ENCODE measurements at regions not wholly inside any gene's neighbourhood (a gene's known extent, or its start where the extent isn't known, plus 50 kb on each side); places are given as distances from the start of the nearest gene placed in this dataset.

DNA sequence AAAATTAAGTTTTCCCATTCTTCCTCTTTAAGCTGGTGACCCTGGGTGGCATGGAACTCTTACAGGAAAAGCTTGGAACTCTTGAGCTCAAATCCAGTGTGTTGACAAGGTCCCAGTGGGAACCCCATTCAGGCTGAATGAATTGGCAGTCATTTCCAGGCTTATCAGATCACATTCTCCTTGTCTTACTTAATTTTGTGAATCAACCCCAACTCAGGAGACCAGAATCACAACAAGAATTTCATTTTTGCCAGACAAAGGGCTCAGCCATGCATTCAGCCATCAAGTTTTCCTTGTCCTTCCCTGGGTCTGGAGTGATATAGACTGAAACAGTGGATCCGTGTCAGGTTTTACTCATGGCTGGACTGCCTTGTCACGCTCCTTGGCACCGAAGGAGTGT, 92.1 kb upstream of the EEF1E1 start:
- Histone ChIP-seq H3K79me2 (ENCODE audit: low read depth) (no peaks in the 10 kb centered on the region), H3K27ac (peak overlapping the region; percentile 42), H3K9ac (no peak overlapping the region), H3K27me3 (no peaks in the 10 kb centered on the region), H3K4me1 (peaks cover 31% of the 10 kb centered on the region), H2AFZ (replicated peaks) (peak overlapping the region; percentile 10), H3F3A (ENCODE audit: low read depth) (peaks cover 15% of the 10 kb centered on the region), H4K20me1 (ENCODE audit: low read depth) (no peaks in the 10 kb centered on the region), H3K36me3 (no peaks in the 10 kb centered on the region), H3K4me3 (no peak overlapping the region), H3K4me2 (peak overlapping the region; percentile 23), H3K9me3 (ENCODE audit: low read depth) (no peaks in the 10 kb centered on the region)
- TF ChIP-seq EZH2 (IDR thresholded peaks at IDR 0.05) (no peak), EZH2phosphoT487 (IDR thresholded peaks at IDR 0.05) (no peak)
- TF ChIP-seq, protein P1, sequence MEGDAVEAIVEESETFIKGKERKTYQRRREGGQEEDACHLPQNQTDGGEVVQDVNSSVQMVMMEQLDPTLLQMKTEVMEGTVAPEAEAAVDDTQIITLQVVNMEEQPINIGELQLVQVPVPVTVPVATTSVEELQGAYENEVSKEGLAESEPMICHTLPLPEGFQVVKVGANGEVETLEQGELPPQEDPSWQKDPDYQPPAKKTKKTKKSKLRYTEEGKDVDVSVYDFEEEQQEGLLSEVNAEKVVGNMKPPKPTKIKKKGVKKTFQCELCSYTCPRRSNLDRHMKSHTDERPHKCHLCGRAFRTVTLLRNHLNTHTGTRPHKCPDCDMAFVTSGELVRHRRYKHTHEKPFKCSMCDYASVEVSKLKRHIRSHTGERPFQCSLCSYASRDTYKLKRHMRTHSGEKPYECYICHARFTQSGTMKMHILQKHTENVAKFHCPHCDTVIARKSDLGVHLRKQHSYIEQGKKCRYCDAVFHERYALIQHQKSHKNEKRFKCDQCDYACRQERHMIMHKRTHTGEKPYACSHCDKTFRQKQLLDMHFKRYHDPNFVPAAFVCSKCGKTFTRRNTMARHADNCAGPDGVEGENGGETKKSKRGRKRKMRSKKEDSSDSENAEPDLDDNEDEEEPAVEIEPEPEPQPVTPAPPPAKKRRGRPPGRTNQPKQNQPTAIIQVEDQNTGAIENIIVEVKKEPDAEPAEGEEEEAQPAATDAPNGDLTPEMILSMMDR (IDR thresholded peaks at IDR 0.05): no peak
- peak overlapping the region; percentile 95 for H3K27ac Mint-ChIP-seq
- DNase-seq (ENCODE audit: low spot score): peak; percentile 27
- H3K9me3 Mint-ChIP-seq: peaks cover 3% of the 10 kb centered on the region
- H3K4me1 Mint-ChIP-seq: peaks cover 36% of the 10 kb centered on the region
- no peak overlapping the region for H3K4me3 Mint-ChIP-seq
- no peaks in the 10 kb centered on the region for H3K27me3 Mint-ChIP-seq (ENCODE audit: insufficient read depth, low read depth)
- no peaks in the 10 kb centered on the region for H3K36me3 Mint-ChIP-seq

DNA sequence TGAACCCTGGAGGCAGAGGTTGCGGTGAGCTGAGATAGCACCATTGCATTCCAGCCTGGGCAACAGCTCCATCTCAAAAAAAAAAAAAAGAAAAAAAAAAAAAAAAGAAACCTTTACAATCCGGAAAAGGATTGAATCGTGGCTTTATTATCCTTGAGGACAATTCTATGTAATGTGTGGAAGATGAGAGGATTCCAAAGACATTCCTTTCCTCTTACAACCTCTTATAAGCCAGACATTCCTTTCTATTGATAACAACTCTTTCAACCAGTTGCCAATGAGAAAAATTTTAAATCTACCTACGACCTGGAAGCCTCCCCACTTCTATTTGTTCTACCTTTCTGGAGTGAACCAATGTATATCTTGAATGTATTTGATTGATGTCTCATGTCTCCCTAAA, 91.2 kb upstream of the EEF1E1 start:
- Mint-ChIP-seq H3K9me3 (peaks cover 3% of the 10 kb centered on the region), H3K27me3 (ENCODE audit: insufficient read depth, low read depth) (no peaks in the 10 kb centered on the region), H3K4me1 (peaks cover 36% of the 10 kb centered on the region), H3K36me3 (no peaks in the 10 kb centered on the region), H3K27ac (no peak overlapping the region), H3K4me3 (no peak overlapping the region)
- Histone ChIP-seq H4K20me1 (ENCODE audit: low read depth) (no peaks in the 10 kb centered on the region), H3K4me1 (peaks cover 36% of the 10 kb centered on the region), H3K9ac (no peak overlapping the region), H3K36me3 (no peaks in the 10 kb centered on the region), H3K4me2 (no peak overlapping the region), H3K9me3 (ENCODE audit: low read depth) (no peaks in the 10 kb centered on the region), H3K79me2 (ENCODE audit: low read depth) (no peaks in the 10 kb centered on the region), H3F3A (ENCODE audit: low read depth) (peaks cover 15% of the 10 kb centered on the region), H3K27me3 (no peaks in the 10 kb centered on the region), H3K27ac (no peak overlapping the region), H2AFZ (replicated peaks) (no peak overlapping the region), H3K4me3 (no peak overlapping the region)
- DNase-seq (ENCODE audit: low spot score): no peak
- TF ChIP-seq, protein P1 (IDR thresholded peaks at IDR 0.05): no peak

DNA sequence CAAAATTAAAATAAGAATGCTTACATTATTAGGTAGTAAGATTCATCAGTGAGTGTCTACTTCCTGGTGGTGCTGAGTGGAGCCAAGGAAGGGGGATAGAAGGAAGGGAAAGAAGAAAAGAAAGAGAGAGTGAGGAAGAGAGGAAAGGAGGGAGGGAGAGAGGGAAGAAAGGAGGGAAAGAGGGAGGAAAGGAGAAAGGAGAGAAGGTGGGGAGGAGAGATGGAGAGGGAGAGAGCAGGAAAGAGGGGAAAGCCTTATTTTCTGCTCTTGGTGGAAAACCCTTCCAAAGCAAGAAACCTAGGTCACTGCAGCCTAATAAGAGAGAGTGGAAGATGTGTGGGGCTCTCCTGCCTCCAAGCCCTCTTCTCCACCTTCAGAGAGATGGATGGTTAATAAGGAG, 90.2 kb upstream of the EEF1E1 start:
- Histone ChIP-seq H3K9ac (no peak overlapping the region), H2AFZ (replicated peaks) (peak overlapping the region; percentile 60), H3K4me2 (no peak overlapping the region), H3K9me3 (ENCODE audit: low read depth) (no peaks in the 10 kb centered on the region), H4K20me1 (ENCODE audit: low read depth) (no peaks in the 10 kb centered on the region), H3K4me1 (peaks cover 36% of the 10 kb centered on the region), H3F3A (ENCODE audit: low read depth) (peaks cover 15% of the 10 kb centered on the region), H3K27ac (no peak overlapping the region), H3K79me2 (ENCODE audit: low read depth) (no peaks in the 10 kb centered on the region), H3K4me3 (no peak overlapping the region), H3K36me3 (no peaks in the 10 kb centered on the region), H3K27me3 (no peaks in the 10 kb centered on the region)
- Mint-ChIP-seq H3K4me1 (peaks cover 36% of the 10 kb centered on the region), H3K27me3 (ENCODE audit: insufficient read depth, low read depth) (no peaks in the 10 kb centered on the region), H3K27ac (no peak overlapping the region), H3K4me3 (no peak overlapping the region), H3K36me3 (no peaks in the 10 kb centered on the region), H3K9me3 (no peaks in the 10 kb centered on the region)
- no peak for DNase-seq (ENCODE audit: low spot score)
- TF ChIP-seq, protein P1 (IDR thresholded peaks at IDR 0.05): no peak
- no peak for TF ChIP-seq EZH2 (IDR thresholded peaks at IDR 0.05)
- no peak for TF ChIP-seq EZH2phosphoT487 (IDR thresholded peaks at IDR 0.05)

Measured in neural progenitor cell (in vitro differentiated cells).